HG03354 (cell line): ENCODE measurements at regions not wholly inside any gene's neighbourhood (a gene's known extent, or its start where the extent isn't known, plus 50 kb on each side); places are given as distances from the start of the nearest gene placed in this dataset.
"Not testable (repeated sequence)": the region's sequence is repeated elsewhere in the genome, so short reads cannot be mapped to it uniquely, and the experiment has no call there.

Experiments used
- ATAC-seq: cut with Tn5 transposase; IDR thresholded peaks from one replicate; pipeline ENCODE4 v1.9.1; 2021; ENCODE audit warnings: mild to moderate bottlenecking; ENCODE audit not compliant: unreplicated experiment, poor library complexity, severe bottlenecking

DNA sequence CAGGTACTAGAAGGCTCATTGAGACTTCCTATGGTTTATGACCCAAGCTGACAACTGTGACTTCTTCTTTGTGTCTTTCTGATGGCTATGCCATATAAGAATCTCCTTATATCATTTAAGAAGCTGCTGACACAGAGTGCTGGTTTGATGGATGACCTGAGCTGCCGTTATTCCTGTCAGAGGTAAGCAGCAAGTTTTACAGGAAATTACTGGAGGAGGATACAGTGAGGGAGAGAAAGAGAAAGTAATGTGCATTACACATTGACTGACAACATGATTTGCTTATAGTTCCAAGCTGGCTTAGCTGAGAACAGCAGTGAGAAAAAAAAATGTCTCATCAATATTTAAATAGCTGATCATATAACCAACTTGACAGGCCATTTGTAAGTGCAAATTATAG is 981.4 kb downstream of the FSCB start:
- no peak for ATAC-seq

DNA sequence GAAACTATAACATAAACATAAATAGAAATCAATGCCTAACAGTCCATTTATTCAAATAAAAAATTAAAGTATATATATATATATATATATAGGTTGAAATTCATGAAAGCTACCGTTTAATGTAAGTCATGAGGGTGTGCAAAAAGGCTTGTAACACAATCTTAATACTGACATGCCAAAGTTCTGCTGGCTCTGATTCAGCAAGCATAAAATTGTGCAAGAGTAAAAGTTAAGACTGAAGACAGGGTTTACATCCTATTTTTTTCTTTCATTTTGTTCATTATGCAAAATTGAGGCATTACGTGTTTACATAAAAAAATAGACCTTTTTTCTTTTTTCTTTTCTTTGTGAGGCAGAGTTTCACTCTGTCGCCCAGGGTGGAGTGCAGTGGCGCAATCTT is 984.2 kb downstream of the FSCB start:
- ATAC-seq: no peak

DNA sequence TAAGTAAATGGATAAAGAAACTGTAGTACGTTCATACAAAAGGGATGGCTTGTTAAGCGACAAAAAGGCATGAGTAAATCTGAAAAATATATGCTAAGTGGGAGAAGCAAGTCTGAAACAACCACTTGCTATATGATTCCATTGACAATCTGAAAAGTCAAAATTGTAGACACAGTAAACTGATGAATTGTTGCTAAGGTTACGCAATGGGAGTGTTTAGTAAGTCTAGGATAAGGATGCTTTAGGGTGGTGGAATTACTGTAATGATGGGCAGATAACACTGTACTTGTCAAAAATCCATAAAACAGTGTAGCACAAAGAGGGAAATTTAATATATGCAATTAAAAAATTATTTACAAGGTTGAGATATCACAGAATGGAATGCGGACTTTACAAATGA is 984.9 kb downstream of the FSCB start:
- ATAC-seq: no peak

DNA sequence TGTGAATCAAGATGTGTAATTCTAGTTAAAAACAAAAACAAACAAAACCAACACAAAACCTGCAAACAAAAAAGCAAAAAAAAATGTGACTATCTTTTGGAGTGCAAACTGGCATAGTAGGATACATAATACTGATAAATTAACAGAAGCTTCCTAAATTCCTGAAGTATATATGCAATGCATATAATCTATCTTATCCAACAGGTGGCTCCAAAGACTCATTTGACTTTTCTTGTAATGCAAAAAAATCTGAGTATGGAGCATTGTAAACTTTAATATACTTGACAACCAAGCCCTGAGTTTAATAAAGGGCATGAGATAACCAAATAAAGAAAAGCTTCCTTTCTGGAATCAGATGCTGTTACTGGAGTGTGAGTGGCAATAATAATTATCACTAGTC is 1003.6 kb downstream of the FSCB start:
- no peak for ATAC-seq

DNA sequence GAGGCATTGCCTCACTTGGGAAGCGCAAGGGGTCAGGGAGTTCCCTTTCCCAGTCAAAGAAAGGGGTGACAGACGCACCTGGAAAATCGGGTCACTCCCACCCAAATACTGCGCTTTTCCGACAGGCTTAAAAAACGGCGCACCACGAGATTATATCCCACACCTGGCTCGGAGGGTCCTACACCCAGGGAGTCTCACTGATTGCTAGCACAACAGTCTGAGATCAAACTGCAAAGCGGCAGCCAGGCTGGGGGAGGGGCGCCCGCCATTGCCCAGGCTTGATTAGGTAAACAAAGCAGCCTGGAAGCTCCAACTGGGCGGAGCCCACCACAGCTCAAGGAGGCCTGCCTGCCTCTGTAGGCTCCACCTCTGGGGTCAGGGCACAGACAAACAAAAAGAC is 1014.7 kb downstream of the FSCB start:
- not testable (repeated sequence) for ATAC-seq

DNA sequence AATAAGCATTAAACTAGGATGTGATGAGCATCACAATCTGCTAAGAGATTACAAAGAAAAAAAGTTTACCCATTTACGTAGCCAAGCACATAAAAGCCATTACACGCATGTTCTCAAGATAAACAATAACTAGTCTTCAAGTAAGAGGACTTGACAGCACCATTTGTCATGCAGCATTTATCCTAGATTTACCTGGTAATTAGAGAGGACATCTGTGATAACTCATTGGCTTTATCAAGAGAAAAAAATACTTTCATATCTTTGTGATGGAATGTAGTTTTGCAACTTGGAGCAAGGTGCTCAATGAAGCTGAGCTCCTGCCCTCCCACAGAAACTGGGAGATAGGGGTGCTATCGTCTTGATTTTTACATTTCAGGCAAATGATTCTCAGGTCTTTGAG is 1023.7 kb downstream of the FSCB start:
- no peak for ATAC-seq

DNA sequence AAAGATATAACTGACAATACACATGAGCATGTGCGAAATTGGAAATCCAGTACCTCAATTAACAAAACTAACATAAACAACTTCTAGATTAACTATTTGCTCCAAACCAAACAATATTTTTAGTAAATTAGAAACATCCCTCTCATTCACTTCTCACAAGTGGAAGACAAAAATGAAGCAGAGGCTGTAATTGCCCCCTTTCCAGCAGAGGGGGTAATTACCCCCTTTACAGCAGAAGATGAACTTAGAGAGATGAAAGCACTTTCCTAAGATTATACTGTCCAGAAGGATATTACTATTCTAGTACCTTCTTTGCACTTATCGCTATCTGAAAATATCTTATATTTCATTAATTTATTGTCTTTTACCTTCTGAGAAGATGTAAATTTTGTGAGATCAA is 1025.2 kb downstream of the FSCB start:
- no peak for ATAC-seq

DNA sequence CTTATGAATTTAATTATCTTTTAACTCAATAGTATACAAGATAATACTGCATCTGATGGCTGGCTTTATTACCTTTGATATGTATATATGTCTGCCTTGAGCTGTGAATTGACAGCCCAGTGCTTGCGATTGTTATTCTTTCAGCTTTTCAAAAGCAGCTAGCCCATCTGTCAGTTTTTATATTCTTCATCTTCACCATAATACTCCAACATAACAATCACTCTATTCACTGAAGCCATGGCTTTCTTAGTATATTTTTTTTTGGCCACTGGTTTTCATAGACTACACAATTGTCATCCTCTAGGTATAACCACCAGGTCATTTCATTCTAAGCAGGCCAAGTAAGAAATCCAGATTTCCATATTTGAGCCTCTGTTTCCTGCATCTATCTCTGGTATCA is 1026.1 kb downstream of the FSCB start:
- ATAC-seq: no peak

DNA sequence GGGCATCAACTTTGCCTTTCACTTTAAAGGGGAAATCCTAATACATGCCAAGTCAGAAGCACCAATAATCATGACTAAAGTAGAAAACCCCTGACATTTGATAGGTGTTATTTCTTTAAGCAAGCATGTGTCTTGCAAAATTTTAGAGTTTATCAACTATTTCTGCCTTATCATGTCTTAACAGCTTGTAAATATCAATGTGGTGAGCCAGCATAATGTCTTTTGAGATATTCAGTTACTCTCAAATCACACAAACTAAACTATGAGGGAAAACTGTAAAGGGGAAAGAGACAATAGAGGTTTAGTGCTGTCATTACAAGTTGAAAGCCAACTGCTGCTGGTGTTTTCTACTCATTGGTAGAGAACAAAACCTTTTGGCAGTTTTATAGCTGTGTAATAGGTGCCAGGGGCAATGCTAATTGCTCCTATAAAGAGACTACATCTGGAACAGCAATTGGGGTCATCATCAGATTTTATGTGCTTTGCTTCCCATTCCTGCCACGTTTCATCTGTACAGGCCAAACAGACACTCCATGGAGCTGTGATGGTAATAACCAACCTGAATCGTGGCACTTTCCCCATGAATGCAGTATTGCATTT is 1027.4 kb downstream of the FSCB start:
- no peak for ATAC-seq

DNA sequence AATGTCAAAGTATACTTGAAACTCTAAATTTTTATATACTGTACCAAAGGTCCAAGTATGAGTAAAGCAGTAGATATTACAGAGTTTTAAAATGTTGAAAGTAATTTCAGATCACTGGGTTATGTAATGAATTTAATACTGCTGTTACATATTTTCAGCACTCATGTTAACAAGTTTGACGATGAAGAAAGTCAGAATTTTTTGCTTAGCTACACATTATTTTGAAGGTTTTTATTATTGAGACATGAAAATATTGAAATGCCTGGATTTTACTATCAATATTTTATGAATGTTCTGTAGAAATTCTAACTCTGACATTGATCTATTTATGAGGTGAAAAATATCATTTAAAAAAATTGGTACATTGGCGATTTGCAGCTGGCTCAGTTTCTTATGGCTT is 1030.3 kb downstream of the FSCB start:
- no peak for ATAC-seq

DNA sequence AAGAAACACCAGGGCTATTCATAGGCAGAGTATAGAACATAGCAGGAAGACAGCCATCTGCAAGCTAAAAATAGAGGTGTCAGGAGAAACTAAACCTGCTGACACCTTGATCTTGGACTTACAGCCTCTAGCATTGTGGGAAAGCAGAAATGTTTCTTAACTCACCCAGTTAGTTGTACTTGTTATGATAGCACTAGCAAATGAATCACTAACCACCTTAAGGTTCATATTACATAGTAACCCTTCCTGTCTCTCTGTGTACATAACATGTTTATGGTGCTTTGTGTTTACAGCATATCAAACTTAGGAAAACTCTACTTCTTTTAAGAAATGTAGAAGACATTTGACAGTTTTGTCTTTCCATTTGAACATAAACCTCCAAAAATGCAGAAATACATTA is 1031.3 kb downstream of the FSCB start:
- ATAC-seq: no peak

DNA sequence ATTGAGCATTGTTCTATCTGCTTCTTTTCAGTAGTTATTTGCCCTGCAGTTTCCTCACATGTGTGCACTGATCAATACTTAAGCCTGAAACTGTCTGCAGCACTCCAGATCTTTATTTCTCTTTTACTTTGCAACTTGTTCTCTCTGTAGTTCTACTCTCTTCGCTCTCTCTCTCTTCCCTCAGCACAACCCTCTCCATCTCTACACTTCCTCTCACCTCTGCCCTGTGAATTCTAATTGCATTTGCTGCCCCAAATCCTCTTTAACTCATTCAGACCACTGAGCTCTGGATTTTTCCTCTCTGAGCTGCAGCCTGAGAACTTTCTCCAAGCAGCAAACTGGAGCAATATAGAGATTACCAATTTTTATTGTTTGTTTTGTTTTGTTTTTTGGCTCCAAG is 1035.5 kb downstream of the FSCB start:
- no peak for ATAC-seq

DNA sequence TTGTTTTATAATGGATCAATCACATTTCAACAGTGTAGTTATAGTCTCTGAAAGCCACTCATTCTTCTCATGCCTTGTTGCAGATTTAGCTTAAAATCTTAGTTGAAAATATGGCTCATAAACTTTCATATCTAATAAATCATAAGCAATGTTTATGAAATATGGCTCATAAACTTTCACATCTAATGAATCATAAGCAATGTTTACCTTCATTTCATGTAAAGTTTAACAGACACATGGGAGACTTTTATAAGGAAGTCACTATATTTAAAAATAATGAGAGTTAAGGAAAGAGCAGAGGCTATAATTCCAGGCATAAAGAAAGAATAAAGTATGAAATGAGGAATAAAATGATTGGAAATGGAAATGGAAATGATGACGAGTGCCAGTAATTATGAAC is 1042.1 kb downstream of the FSCB start:
- ATAC-seq: no peak

DNA sequence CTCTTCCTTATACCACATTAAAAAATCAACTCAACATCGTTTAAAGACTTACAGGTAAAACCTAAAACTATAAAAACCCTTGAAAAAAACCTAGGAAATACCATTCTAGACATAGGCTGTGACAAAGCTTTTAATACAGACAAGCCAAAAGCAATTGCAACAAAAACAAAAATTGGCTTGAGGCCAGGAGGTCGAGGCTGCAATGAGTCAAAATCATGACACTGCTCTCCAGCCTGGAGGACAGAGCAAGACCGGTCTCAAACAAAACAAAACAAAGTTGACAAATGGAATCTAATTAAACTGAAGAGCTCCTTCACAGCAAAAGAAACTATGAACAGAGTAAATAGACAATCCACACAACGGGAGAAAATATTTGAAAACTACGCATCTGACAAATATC is 1057.8 kb downstream of the FSCB start:
- ATAC-seq: no peak

DNA sequence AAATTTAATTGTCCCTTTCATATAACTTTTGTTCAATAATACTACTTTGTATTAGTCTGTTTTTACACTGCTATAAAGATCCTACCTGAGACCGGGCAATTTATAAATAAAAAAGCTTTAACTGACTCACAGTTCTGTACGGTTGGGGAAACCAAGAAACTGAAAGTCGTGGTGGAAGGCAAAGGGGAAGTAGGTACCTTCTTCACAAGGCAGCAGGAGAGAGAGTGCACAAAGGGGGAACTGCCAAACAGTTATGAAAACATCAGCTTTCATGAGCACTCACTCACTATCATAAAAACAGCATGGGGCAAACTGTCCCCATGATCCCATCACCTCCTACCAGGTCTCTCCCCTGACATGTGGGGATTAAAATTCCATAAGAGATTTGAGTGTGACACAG is 1069.0 kb downstream of the FSCB start:
- ATAC-seq: no peak

DNA sequence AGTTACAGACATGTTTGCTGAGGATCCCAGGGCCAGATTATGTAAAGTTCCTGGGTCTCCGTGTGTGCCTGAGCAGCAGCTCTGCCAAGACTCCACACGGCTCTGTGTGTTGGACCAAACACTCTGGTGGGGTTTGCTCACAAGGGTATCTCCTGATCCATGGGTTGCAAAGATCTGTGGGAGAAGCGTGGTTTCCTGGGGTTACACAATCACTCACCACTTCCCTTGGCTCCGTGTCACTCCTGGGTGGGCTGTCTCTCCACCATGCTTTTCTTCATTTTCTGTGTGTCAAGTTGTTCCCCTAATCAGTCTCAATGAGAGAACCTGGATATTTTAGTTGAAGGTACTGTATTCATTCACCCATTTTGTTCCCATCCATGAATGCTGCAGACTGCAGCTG is 1088.8 kb downstream of the FSCB start:
- ATAC-seq: no peak

DNA sequence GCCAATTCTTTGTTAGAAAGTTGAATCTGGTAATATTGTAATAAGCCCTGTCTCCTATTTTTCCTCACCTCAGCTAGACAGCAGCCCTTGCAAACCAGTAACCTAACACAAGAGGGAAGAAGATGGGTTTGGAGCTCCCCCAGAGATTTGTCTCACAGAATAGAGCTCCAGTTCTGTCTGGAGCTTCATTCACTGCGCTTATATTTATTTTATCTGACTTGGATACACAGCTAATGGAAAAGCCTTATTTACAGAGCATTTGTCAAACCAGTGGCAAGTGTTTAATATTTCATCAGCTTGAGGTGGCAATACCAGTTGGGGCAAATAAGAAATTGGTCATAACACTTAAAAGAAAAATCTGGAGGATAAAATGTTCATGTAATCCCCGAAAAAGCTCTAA is 1094.0 kb downstream of the FSCB start:
- no peak for ATAC-seq

DNA sequence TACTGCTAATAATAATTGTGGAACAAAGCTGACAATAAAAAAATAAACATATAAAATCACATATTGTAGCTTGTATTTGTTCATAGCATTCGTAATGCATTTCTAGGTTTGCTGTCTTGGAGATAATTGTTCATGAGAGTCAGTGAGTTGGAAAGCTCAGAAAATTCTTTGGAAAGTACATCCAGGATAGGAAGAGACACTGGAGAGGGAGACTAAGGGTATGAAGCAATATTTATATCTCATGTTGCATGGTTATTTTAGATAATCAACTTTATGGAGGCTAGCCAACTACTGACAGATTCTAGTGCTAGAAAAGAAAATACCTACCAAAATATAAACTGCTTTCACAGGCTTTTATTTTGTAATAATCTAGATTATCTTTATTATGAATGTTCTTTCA is 1095.2 kb downstream of the FSCB start:
- no peak for ATAC-seq

DNA sequence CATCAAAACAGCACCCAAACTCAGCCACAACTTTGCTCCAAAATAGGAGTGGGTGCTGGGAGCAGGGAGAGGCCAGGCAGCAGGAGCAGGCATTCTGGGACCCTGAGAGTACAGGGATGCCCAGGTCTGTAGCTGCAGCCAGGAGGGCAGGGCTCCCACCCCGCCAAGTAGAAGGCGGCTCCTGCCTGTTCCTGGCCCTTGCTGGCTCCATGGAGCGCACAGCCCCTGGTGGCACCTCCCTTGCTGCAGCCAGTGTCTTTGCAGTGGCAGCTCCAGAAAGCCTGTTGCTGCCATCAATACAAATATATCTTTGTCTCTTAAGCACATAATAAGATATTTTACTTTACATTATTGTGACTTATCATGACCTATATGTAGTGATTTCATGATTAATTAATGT is 1096.5 kb downstream of the FSCB start:
- no peak for ATAC-seq

DNA sequence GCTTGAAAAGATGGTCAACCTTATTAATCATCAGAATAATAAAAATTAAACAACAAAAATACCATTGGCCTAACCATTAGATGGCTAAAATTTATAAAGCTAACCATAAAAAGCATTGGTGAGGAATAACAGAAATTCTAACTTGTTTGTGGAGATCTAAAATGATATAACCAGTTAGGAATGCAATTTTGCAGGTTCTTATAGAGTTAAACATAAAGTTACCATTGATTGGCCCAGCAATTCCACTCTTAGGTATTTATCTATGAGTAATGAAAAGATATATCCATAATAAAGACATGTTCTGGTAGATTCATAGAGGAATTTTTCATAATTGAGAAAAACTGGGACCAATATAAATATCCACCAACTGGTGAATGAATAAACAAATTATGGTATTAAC is 1098.6 kb downstream of the FSCB start:
- ATAC-seq: no peak

DNA sequence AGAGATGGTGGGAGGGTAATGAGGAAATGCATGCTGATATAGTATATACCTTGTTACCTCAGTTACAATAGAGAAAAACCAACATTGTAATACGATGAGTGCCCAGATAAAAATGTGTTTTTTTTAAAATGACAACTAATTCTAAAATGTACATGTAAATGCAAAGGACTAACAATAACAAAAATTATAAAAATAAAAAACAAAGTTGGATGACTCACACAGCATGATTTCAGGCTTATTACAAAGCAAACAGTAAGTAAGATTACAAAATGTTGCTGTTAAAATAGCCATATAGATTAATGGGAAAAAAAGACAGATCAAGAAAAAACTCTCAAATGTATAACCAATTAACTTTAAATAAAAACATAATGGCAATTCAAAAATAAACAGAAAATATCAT is 1099.4 kb downstream of the FSCB start:
- no peak for ATAC-seq

DNA sequence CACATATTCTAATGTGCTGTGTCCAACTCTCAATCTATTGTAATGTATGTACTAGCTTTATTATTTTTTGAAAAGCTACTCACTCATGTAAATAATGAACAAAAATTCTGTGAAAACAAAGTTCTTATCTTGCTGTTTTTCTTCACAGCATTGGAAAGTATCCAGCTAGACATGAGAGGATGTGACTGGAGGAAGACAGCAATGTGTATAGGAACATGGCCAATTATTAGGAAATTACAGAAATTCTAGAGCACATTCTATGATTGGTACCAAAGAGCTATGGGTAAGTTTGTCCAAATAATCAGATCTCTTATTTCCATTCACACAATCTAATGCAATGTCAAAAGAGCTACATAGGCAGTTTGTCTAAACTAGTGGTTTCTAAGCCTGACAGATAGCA is 1100.2 kb downstream of the FSCB start:
- no peak for ATAC-seq

DNA sequence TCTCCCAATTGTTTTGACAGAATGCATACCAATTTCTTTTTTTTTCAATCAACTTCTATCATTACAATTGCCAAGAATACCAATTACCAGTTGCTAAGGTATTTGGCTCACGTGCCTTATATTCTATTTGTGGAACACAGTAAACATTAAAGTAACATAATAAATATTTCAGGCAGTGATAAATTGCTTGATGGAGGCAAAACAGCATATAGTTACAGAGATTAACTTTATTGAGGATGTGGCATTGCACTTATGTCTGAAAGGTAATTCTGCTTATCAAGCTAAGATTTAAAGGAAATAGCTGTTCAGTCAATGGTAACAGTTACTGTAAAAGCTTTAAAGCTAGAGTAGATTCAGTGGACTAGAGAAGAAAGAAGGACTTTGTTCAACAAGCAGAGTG is 1107.8 kb downstream of the FSCB start:
- no peak for ATAC-seq
